ENCODE measurements at regions not wholly inside any gene's neighbourhood (a gene's known extent, or its start where the extent isn't known, plus 50 kb on each side); places are given as distances from the start of the nearest gene placed in this dataset.

DNA sequence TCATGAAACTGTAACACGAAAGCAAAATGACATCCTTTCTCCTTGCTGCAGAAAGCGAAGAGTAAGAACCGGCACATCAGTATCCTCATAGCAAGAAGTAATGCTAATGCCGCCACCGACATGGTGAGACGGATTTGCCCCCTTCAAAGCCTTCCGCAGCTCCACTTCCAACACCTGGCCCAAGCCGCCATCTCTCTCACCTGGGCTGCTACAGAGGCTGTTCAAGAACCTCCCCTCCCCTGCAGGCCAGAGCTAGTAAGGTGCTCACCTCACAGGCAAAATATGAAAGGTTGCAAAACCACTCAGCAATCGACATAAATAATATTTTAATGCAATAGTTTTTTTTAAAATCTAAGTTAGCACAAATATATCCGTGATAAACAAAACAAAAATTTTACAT, 123.9 kb upstream of the FRMD4A start (continued):
- TF ChIP-seq PRPF4 (IDR thresholded peaks at IDR 0.05; ENCODE audit: insufficient read depth, low read depth, low read length, poor library complexity, severe bottlenecking) (no peak), SMAD1 (IDR thresholded peaks at IDR 0.05; ENCODE audit: low read depth, low read length, partially characterized antibody) (no peak), MCM3 (IDR thresholded peaks at IDR 0.05) (no peak), MYC (IDR thresholded peaks at IDR 0.05; ENCODE audit: low read depth, low read length) (no peak), MYC (CRISPR knock-in tag; IDR thresholded peaks at IDR 0.05; ENCODE audit: borderline replicate concordance, low read depth) (no peak), ESRRA (IDR thresholded peaks at IDR 0.05; ENCODE audit: borderline replicate concordance, low read depth) (no peak), ATF7 (IDR thresholded peaks at IDR 0.05) (no peak), BRF2 (IDR thresholded peaks at IDR 0.05; ENCODE audit: borderline replicate concordance, insufficient read depth, insufficient read length) (no peak), KLF16 (IDR thresholded peaks at IDR 0.05) (no peak), ZNF449 (CRISPR knock-in tag; IDR thresholded peaks at IDR 0.05) (no peak), ZNF77 (CRISPR knock-in tag; IDR thresholded peaks at IDR 0.05) (no peak)
- TF ChIP-seq, protein P1, sequence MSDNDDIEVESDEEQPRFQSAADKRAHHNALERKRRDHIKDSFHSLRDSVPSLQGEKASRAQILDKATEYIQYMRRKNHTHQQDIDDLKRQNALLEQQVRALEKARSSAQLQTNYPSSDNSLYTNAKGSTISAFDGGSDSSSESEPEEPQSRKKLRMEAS (CRISPR knock-in tag; IDR thresholded peaks at IDR 0.05), result no peak
- TF ChIP-seq, protein P2, sequence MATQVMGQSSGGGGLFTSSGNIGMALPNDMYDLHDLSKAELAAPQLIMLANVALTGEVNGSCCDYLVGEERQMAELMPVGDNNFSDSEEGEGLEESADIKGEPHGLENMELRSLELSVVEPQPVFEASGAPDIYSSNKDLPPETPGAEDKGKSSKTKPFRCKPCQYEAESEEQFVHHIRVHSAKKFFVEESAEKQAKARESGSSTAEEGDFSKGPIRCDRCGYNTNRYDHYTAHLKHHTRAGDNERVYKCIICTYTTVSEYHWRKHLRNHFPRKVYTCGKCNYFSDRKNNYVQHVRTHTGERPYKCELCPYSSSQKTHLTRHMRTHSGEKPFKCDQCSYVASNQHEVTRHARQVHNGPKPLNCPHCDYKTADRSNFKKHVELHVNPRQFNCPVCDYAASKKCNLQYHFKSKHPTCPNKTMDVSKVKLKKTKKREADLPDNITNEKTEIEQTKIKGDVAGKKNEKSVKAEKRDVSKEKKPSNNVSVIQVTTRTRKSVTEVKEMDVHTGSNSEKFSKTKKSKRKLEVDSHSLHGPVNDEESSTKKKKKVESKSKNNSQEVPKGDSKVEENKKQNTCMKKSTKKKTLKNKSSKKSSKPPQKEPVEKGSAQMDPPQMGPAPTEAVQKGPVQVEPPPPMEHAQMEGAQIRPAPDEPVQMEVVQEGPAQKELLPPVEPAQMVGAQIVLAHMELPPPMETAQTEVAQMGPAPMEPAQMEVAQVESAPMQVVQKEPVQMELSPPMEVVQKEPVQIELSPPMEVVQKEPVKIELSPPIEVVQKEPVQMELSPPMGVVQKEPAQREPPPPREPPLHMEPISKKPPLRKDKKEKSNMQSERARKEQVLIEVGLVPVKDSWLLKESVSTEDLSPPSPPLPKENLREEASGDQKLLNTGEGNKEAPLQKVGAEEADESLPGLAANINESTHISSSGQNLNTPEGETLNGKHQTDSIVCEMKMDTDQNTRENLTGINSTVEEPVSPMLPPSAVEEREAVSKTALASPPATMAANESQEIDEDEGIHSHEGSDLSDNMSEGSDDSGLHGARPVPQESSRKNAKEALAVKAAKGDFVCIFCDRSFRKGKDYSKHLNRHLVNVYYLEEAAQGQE (IDR thresholded peaks at IDR 0.05; ENCODE audit: borderline replicate concordance), result no peak
- TF ChIP-seq, protein P2 (CRISPR knock-in tag; IDR thresholded peaks at IDR 0.05; ENCODE audit: low read depth), result no peak

Measured in K562 (cell line).